ENCODE measurements at regions not wholly inside any gene's neighbourhood (a gene's known extent, or its start where the extent isn't known, plus 50 kb on each side); places are given as distances from the start of the nearest gene placed in this dataset.

GRCh38 chr2:38170067-38170466 is 94.1 kb upstream of the CYP1B1 start:
- no peak for DNase-seq

GRCh38 chr2:38168710-38169480 is 92.9 kb upstream of the CYP1B1 start:
- DNase-seq: no peak

GRCh38 chr2:38167968-38168350 is 92.0 kb upstream of the CYP1B1 start:
- no peak for DNase-seq

GRCh38 chr2:38165698-38166097 is 89.7 kb upstream of the CYP1B1 start:
- DNase-seq: no peak

- DNase-seq: no peak
These were observed 88.9 kb upstream of the CYP1B1 start for GRCh38 chr2:38164881-38165280.

- no peak for DNase-seq
These were observed 87.6 kb upstream of the CYP1B1 start for GRCh38 chr2:38163579-38163978.

GRCh38 chr2:38163006-38163405 is 87.1 kb upstream of the CYP1B1 start:
- DNase-seq: no peak

GRCh38 chr2:38160516-38160915 is 84.6 kb upstream of the CYP1B1 start:
- DNase-seq: no peak

GRCh38 chr2:38159597-38159996 is 83.6 kb upstream of the CYP1B1 start:
- no peak for DNase-seq

- no peak for DNase-seq
These were observed 83.2 kb upstream of the CYP1B1 start for GRCh38 chr2:38159191-38159590.

- no peak for DNase-seq
These were observed 82.6 kb upstream of the CYP1B1 start for GRCh38 chr2:38158378-38159118.

- DNase-seq: no peak
These were observed 80.5 kb upstream of the CYP1B1 start for GRCh38 chr2:38156436-38156835.

- DNase-seq: no peak
These were observed 79.1 kb upstream of the CYP1B1 start for GRCh38 chr2:38155015-38155414.

GRCh38 chr2:38154395-38154794 is 78.4 kb upstream of the CYP1B1 start:
- no peak for DNase-seq

GRCh38 chr2:38153476-38154135 is 77.7 kb upstream of the CYP1B1 start:
- no peak for DNase-seq

- no peak for DNase-seq
These were observed 77.0 kb upstream of the CYP1B1 start for GRCh38 chr2:38152913-38153312.

GRCh38 chr2:38152035-38152434 is 76.1 kb upstream of the CYP1B1 start:
- DNase-seq: no peak

- DNase-seq: no peak
These were observed 73.6 kb upstream of the CYP1B1 start for GRCh38 chr2:38149531-38149930.

GRCh38 chr2:38148501-38148900 is 72.5 kb upstream of the CYP1B1 start:
- no peak for DNase-seq

GRCh38 chr2:38147333-38148121 is 71.6 kb upstream of the CYP1B1 start:
- no peak for DNase-seq

- DNase-seq: no peak
These were observed 71.0 kb upstream of the CYP1B1 start for GRCh38 chr2:38146907-38147307.

- no peak for DNase-seq
These were observed 70.4 kb upstream of the CYP1B1 start for GRCh38 chr2:38146275-38146906.

GRCh38 chr2:38145236-38145635 is 69.3 kb upstream of the CYP1B1 start:
- DNase-seq: no peak
